Embryonic facial prominence (tissue), 1 donor: ENCODE measurements at regions not wholly inside any gene's neighbourhood (a gene's known extent, or its start where the extent isn't known, plus 50 kb on each side); places are given as distances from the start of the nearest gene placed in this dataset.

Experiments
- DNase-seq: peaks from one replicate; pipeline ENCODE4 v3.0.0-alpha.2; 2016; ENCODE audit errors: extremely low spot score

DNA sequence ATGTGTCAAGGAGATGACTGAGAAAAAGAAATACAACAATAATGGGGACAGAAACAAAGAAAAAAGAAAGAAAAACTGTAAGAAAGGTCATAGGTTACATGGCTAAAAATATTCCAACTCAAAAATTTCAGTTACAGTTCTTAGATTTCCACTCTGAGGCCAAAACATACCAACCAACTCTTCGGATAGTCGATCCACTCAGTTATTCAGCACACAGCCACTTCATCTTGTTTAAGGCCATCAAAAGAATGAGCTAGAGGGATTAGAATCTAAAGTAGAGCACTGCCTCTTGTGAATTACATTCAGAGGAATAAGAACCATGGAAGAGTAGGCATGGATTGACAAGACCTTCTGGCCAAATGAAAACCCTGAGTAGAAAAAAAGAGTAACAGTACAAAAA lies 277.0 kb downstream of the MRPL39 start:
- no peak for DNase-seq

DNA sequence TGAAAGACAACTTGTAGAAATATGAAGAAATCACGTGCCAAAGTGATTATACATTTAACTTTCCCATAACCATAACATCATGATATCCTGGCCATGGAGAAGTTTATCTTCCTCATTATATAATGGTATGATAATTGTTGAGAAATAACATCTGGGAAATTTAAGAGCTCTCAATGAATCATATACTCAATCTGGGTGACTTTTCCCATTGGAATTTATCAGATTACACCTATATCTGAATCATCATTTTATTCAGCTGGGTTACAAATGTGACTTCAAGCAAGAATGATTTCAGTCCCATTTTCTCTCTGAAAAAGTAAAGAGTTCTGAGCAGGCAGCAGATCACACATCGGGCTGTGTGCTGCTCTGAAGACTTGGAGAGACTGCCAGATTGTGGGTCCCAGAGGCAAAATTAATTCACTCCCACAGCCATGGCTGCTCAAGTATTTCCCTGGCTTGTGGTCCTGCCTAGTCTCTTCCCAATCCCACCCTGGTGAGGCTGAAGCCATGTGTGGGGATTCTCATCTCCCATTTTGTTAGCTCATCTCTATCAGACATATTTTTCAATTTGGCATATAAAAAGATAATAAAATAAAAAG lies 278.0 kb downstream of the MRPL39 start:
- DNase-seq = no peak

- no peak for DNase-seq
Observed at GRCh38 chr21:25328736-25329135, 278.5 kb downstream of the MRPL39 start.

- DNase-seq = no peak
Observed at GRCh38 chr21:25326181-25326580, 281.1 kb downstream of the MRPL39 start.

GRCh38 chr21:25324666-25325065 lies 282.6 kb downstream of the MRPL39 start:
- DNase-seq = no peak

GRCh38 chr21:25323356-25323949 lies 283.8 kb downstream of the MRPL39 start:
- no peak for DNase-seq

GRCh38 chr21:25314247-25314646 lies 293.0 kb downstream of the MRPL39 start:
- DNase-seq = no peak

DNA sequence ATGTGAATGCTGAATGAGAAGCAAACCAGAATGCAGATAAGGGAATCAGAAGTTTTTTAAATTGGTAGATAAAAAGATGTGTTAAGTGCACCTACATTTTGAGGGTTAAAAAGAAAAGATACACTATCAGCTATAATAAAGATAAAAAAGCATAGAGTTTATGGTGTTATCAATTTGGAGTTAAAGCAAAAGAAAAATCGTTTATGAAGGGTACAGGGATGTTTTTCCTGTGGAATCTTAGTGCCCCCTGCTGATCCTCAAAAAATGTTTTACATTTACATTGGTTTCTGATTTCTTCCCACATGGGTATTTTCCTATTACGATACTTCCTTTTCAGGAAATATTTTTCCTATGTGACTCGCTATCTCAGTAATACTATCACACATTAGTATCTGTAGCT lies 293.5 kb downstream of the MRPL39 start:
- DNase-seq = no peak

DNA sequence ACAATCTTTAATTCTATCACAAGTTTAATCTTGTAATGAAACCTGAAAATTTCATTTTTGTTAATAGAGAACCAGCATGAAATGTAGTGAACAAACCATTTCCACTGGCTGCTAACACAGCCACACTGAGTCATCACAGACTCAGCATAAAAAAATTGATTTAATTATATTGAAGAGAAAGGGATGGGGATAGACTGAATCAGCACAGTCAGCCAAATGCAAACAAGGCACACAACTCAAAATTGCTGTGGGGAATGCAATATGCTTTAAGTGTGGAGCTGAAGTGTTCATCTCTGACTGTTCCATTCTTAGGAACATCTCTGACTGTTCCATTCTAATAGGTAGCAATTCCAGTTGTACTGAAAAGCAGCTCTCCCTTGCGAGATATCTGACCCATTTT lies 299.8 kb downstream of the MRPL39 start:
- no peak for DNase-seq

DNA sequence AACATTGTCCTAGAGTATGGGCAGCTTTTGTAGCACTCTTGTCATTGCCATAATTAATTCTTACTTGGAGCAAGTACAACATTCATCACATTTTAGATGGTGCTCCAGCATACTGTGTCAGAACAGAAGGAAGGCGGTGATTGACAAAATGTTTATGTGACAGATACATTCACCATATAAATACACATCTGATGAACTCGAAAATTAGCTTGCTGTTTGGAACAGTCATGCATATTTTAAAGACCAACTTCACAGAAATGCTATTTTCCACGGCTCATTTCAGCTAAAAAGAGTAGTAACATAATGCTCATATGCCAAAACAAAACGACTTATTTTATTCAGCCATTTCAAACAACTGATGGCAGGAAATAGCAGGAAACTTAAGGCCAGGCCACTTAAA lies 302.7 kb downstream of the MRPL39 start:
- DNase-seq = no peak

GRCh38 chr21:25300632-25301031 lies 306.6 kb downstream of the MRPL39 start:
- DNase-seq = no peak

DNA sequence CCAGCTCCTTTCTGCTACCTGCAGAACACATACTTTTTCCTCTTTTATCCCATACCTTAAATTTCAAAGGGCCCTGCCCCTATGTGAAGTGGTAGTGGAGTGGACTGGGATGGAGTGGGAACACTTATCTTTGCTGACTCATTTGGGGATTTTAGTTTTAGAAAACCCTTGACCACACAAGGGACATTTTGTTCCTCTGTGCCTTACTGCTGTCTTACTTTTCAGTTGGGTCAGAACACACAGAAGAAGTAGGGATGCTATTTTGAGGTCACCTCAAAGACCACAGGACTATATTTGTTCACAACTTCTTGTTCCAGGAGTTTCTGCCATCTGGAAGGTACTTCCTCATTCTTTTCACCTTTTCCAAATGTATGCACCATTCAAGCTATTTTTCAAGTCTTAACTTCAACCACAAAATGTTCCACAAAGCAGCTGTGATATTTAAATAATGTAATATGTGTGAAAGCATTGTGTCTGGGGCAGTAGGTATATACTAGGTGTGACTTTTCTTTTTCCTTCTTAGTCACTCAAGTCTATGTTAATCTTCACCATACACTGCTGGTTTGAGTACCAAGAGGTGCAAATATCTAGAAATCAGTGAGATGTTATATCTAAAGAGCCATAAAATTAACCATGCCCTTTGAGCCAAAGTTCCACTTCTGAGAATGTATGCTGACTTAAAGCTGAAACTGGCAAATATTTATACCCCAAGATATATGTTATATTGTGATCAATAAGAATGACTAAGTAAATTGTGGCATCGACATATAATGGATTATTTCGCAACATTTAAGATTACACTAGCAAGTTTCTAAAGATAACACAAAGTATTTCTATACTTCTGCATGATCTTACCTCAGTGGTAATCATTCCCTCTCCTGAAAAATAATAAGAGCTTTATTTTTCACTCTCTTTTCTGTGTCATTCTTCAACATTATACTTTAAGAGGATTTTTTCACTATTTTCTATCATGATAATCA lies 308.5 kb downstream of the MRPL39 start:
- DNase-seq = no peak

GRCh38 chr21:25297117-25297516 lies 310.2 kb downstream of the MRPL39 start:
- no peak for DNase-seq

- DNase-seq = no peak
Observed at GRCh38 chr21:25296252-25296651, 311.0 kb downstream of the MRPL39 start.

GRCh38 chr21:25292396-25292795 lies 314.9 kb downstream of the MRPL39 start:
- DNase-seq = no peak

GRCh38 chr21:25283720-25284119 lies 323.6 kb downstream of the MRPL39 start:
- DNase-seq = no peak

GRCh38 chr21:25281134-25281533 lies 326.1 kb downstream of the MRPL39 start:
- DNase-seq = no peak

GRCh38 chr21:25280061-25280460 lies 327.2 kb downstream of the MRPL39 start:
- no peak for DNase-seq

DNA sequence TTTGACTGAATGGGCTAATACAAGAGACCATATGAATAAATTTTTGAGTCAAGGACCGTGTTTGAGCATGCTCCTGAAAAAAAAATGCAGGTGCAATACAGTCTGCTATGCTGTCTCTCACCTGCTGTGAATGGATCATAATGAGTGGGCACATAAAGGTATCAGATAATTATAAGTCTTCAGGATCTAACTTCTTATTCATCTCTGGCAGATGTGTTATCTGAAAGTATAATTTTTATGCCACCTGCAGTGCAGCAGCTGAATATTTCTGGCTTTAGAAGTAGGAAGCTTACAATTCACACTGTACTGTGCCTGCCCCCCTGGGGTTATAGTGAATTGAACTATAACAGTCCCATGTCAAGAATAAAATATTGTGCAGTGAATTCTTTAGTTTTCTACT lies 333.3 kb downstream of the MRPL39 start:
- DNase-seq = no peak

- DNase-seq = no peak
Observed at GRCh38 chr21:25254491-25255174, 352.6 kb downstream of the MRPL39 start.

DNA sequence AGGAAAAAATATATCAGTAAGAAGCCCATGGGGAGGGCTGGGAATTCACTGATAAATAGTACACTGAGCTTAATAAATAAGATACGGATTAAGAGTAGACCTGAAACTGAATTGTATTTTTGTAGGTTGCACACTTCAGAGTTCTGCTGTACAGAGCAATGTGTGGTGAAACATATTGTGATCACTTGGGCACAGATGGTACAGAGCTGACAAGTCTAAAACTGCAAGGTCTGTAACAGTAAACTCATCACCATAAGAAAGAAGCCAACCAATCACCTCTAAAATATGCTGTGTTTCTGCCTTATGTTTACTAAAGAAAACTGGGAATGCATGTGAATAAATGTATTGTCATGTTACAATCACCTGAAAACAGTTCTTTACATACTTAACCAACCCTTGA lies 360.7 kb downstream of the MRPL39 start:
- DNase-seq = no peak

- no peak for DNase-seq
Observed at GRCh38 chr21:25244735-25245134, 362.5 kb downstream of the MRPL39 start.
